Activated naive CD4-positive, alpha-beta T cell (primary cell): ENCODE measurements at regions not wholly inside any gene's neighbourhood (a gene's known extent, or its start where the extent isn't known, plus 50 kb on each side); places are given as distances from the start of the nearest gene placed in this dataset.

Experiments
- DNase-seq, 4 experiments: peaks; one replicate each; lab custom pipeline; 2025; lab: John Stamatoyannopoulos, UW

- DNase-seq = no peak
Measured at GRCh38 chr6:43849844-43850243, 79.8 kb downstream of the VEGFA start.

GRCh38 chr6:43848671-43849391 lies 78.8 kb downstream of the VEGFA start:
- no peak for DNase-seq

GRCh38 chr6:43847741-43848630 lies 78.0 kb downstream of the VEGFA start:
- DNase-seq = no peak

GRCh38 chr6:43846556-43846955 lies 76.5 kb downstream of the VEGFA start:
- DNase-seq = no peak

GRCh38 chr6:43845646-43846045 lies 75.6 kb downstream of the VEGFA start:
- DNase-seq = no peak

GRCh38 chr6:43843669-43844171 lies 73.7 kb downstream of the VEGFA start:
- DNase-seq = no peak

GRCh38 chr6:43843097-43843645 lies 73.2 kb downstream of the VEGFA start:
- DNase-seq = no peak

- DNase-seq = no peak
Measured at GRCh38 chr6:43842231-43842794, 72.3 kb downstream of the VEGFA start.

- no peak for DNase-seq
Measured at GRCh38 chr6:43840490-43841218, 70.6 kb downstream of the VEGFA start.

GRCh38 chr6:43838276-43839036 lies 68.4 kb downstream of the VEGFA start:
- no peak for DNase-seq

GRCh38 chr6:43837507-43837906 lies 67.5 kb downstream of the VEGFA start:
- DNase-seq = no peak

GRCh38 chr6:43836507-43837240 lies 66.7 kb downstream of the VEGFA start:
- no peak for DNase-seq
